Inflammatory macrophage treated with lipopolysaccharide for 1 hour (primary cell): ENCODE measurements at regions not wholly inside any gene's neighbourhood (a gene's known extent, or its start where the extent isn't known, plus 50 kb on each side); places are given as distances from the start of the nearest gene placed in this dataset.
"Not testable (repeated sequence)": the region's sequence is repeated elsewhere in the genome, so short reads cannot be mapped to it uniquely, and the experiment has no call there.

ENCODE experiments used
- DNase-seq, 2 donors: peaks; one replicate each; pipeline ENCODE4 v3.0.0-alpha.2; 2020 to 2022

DNA sequence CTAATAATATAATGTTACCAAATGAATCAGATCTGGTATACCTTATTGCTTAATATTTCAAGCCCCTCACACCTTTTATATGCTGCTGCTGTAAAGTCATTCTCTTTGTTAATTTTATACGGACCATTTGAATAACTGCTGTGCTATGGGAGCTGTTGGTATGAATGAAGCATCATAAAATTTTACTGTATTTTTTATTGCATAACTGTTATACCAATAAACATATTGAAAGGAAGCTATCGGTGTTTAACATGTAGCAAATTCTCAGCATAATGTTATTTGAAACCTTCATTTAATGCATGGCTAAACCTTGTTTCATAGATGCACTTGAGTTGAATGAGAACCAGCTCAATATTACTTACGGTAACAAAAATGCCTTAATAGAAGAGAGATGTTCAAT, 1040.3 kb downstream of the SOCS6 start:
- no peak for DNase-seq

DNA sequence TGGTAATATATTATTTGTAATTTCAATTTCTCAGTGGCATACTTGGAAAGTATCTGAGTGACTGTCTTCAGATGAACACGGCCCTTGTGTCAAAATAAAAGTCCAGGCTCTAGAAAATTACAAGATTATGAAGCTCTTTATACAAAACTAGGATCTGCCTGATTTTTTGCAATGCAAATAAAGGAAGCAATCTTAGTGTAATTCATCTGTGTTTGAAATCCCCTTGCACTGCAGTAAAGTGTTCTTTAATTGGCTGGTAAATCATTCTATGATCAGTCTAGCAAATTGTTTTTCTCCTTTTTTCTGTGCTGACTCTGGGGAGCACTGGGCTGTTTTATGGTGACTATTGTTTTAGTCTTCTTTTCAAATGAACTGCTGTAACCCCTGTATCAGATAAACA, 1039.0 kb downstream of the SOCS6 start:
- DNase-seq: no peak

DNA sequence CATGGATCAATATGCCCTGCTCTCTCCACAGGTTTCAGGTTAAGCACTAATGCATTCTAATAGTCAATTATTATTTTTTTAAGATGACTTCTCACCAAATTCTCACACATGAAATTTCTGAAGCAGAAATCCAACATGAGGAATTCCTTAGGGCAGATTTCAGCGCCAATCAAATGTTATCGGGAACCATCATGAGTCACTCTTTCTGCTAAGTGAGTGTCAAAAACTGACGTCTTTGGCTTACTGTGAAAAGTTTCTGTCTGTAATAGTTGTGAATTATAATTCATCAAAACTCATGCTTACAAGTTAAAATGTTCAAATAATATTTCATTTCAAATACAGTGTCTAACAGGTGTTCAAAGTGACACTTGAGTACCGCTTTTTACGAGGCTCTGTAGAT, 1038.6 kb downstream of the SOCS6 start:
- no peak for DNase-seq

GRCh38 chr18:71326826-71327225, 1038.0 kb downstream of the SOCS6 start:
- DNase-seq: no peak

DNA sequence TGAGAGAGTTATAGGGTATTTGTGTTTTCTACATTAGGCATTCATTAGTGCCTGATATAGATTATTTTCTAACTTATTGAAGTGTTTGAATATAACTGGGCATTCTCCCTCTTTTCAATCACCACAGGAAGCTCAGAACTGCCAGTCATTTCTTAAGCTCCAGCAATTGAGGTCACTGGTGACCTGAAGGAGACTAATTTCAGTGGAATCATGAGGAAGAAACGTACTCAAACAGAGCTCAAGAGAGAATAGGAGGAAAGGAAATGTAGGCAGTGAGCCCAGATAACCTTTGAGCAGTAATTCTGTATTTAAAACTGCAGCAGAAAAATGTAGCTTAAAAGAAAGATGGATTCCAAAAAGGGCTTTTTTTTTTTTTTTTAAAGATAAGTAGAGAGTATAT, 1035.5 kb downstream of the SOCS6 start:
- DNase-seq: no peak

- no peak for DNase-seq
Measured at GRCh38 chr18:71322201-71322600, 1033.4 kb downstream of the SOCS6 start.

GRCh38 chr18:71321319-71321718, 1032.5 kb downstream of the SOCS6 start:
- DNase-seq: no peak

- no peak for DNase-seq
Measured at GRCh38 chr18:71304856-71305255, 1016.0 kb downstream of the SOCS6 start.

DNA sequence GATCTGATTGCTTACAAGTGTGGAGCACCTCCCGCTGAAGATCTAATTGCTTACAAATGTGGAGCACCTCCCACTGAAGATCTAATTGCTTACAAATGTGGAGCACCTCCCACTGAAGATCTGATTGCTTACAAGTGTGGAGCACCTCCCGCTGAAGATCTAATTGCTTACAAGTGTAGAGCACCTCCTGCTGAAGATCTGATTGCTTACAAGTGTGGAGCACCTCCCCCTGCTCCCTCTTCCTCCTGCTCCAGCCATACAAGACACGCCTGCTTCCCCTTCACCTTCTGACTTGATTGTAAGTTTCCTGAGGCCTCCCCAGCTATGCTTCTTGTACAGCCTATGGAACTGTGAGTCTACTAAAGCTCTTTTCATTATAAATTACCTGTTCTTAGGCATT, 1014.9 kb downstream of the SOCS6 start:
- DNase-seq: not testable (repeated sequence)

DNA sequence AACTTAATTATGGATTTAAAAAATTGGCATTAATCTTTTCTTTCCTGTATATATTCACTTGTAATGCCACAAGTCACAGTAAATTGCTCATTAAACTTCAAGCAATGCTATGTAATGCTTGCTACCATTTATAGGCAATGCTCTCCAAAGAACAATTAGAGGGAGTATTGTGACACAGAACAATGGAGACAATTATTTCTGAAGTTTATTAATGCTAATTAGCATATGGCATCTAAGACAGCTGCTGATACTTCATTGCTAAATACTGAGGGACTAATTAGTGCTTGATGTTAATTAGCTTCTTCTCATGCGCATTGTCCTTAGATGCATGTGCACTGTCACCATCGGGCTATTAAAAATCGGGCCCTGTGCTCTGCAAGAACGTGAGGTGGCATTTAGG, 1012.8 kb downstream of the SOCS6 start:
- no peak for DNase-seq

DNA sequence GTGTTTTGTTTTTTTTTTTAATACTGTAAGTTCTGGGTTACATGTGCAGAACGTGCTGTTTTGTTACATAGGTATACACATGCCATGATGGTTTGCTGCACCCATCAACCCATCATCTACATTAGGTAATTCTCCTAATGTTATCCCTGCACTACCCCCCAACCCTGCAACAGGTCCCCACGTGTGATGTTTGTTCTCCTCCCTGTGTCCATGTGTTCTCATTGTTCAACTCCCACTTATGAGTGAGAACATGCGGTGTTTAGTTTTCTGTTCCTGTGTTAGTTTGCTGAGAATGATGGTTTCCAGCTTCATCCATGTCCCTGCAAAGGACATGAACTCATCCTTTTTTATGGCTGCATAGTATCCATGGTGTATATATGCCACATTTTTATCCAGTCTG, 1005.4 kb downstream of the SOCS6 start:
- not testable (repeated sequence) for DNase-seq

GRCh38 chr18:71293322-71293721, 1004.5 kb downstream of the SOCS6 start:
- DNase-seq: no peak

GRCh38 chr18:71287268-71287667, 998.4 kb downstream of the SOCS6 start:
- no peak for DNase-seq

- DNase-seq: no peak
Measured at GRCh38 chr18:71252351-71252865, 963.6 kb downstream of the SOCS6 start.

GRCh38 chr18:71250191-71250590, 961.3 kb downstream of the SOCS6 start:
- no peak for DNase-seq

DNA sequence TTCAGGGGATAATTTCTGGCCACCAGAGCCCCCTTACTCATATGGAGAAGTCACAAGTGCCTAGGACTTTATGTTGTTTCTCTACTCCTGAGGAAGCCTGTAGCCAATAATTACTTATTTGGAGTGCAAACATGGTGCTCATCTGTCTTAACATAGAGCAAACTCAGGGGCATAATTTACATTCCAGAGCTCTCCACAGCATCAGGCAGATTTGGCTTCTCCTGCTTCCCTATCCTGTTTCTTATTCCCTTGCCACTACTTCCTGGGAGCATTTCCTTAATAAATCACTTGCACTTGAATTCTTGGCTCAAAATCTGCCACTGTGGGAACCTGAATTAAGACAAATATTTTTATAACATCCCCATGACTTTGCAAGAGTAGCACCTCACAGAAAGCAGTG, 960.9 kb downstream of the SOCS6 start:
- DNase-seq: no peak

DNA sequence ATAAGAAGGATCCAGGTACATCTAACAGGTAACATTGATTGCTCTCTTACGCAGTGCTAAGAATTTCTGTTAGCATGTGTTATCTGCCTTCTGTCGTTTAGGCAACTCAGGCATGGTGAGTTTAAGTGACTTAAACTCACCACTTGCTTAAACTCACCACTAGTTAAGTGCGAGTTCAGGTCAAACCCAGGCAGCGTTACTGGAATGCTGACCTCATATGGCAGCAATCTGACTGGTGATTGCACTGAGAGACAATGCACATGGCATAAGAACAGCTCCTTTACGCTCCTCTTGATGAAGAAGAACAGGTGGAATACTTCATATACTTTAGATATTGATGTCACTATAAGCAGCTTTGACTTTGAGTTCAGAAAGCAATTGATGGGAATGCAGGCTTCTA, 954.1 kb downstream of the SOCS6 start:
- no peak for DNase-seq

- DNase-seq: no peak
Measured at GRCh38 chr18:71238974-71239624, 950.3 kb downstream of the SOCS6 start.

DNA sequence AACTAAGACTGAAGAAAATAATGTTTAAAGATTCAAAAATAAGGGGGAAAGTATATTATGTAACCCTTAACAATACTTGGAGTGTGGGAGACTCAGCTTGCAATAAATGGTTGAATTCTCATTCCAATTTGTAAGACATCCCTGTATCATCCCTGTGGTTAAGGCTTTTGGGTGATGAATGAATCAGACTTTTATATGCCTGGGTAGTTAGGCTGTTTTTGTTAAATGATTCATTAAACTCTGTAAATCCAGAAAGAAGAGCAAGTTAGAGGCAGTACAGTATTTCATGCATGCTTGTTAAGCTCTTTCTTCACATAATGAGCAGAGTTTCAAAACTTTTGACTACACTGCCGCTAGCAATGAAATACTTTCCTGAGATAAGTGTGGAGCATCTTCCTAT, 948.8 kb downstream of the SOCS6 start:
- DNase-seq: no peak

DNA sequence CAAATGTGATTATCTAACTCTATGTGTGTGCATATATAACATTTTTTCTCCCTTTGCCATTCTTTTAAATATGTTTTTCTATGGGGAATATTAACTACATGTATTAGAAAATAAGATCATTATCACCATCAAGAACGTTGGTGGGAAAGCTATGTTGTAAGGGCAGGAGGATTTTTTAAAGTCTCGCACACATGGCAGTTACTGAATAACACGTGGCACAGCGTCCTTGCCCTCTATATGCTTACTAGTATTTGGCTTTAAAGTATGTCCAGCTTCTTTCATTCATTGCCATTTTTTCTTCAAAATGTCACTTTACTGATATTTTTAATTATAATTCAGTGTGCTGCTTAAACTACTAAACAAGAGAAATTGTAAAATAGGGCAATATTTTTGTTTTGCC, 944.3 kb downstream of the SOCS6 start:
- no peak for DNase-seq

DNA sequence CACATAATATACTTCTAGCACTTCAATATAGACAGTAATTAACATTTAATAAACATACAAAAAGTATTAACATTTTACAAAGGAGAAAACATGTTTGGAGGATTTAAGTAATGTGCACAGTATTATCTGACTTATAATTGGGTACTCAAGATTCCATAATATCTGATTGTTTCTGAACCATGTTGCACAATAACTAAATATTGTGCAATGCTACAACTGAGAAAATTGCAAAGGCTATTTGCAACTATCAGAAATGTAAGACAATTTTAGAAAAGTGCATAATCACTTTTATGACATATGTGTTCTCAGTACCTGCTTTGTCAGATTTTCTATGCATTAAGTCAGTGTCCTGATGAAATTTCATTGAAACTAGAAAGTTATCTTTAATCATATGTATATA, 934.6 kb downstream of the SOCS6 start:
- DNase-seq: no peak

DNA sequence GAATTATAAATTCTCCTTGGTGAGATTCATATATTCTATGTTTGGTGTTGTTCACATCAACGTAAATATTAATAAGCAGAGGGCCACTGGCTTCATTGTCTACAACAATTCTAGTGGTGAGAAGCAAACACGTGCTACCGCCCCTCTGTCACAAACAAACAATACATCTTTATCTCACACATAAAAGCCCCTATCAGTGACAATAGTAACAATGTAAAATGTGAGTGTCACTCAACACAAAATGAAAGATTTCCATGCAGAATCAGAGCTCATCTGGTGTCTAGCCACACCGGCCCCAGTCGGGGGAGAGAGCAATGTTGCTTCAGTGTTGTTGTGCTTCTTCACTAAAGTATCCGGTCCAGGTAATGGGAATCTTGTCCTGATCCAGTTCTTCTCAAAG, 932.6 kb downstream of the SOCS6 start:
- no peak for DNase-seq

GRCh38 chr18:71212739-71213138, 923.9 kb downstream of the SOCS6 start:
- not testable (repeated sequence) for DNase-seq

DNA sequence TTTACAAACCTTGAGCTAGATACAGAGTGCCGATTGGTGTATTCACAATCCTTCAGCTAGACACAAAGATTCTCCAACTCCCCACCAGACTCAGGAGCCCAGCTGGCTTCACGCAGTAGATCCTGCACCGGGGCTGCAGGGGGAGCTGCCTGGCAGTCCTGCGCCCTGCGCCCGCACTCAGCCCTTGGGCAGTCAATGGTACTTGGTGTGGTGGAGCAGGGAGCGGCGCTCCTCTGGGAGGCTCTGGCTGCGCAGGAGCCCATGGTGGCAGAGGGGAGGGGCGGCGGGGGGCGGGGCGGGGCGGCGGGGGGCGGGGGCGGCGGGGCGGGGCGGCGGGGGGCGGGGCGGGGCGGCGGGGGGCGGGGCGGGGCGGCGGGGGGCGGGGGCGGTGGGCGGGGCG, 923.4 kb downstream of the SOCS6 start:
- DNase-seq: no peak

DNA sequence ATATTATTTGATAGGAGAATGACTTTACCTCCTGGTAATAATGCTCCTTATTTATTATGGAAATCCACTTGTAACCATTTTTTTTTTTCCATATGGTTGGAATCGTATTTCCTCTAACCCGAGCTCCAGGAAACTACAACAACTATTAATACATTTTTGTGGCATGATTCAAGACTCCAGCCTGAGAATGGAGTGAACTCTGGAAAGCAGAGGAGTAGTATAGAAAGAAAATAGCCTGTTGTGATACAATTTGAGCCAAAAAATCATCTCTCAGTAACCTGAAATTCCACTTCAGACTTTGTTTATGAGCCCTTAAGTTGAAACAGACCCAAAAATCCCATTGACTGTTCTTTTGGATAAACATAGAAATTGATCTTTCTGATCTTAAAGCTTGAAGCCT, 921.1 kb downstream of the SOCS6 start:
- no peak for DNase-seq
